NB4 (cell line): ENCODE measurements at regions not wholly inside any gene's neighbourhood (a gene's known extent, or its start where the extent isn't known, plus 50 kb on each side); places are given as distances from the start of the nearest gene placed in this dataset.

ENCODE experiments used
- DNase-seq: peaks from one replicate; pipeline ENCODE4 v3.0.0; 2010; ENCODE audit warnings: low read depth
- H3K4me3 ChIP-seq: one replicate; pipeline ENCODE4 v1.5.1; 2011; ENCODE audit warnings: mild to moderate bottlenecking, low read depth, low read length, moderate library complexity
- MYC ChIP-seq: IDR thresholded peaks from 2 replicates; pipeline ENCODE4 v1.6.1; 2011; ENCODE audit warnings: low read depth, low read length
- POLR2A ChIP-seq: IDR thresholded peaks from 2 replicates; pipeline ENCODE4 v1.6.1; 2011; ENCODE audit warnings: mild to moderate bottlenecking; ENCODE audit not compliant: insufficient read length; ENCODE audit errors: extremely low read depth
- TF ChIP-seq, protein P1 (sequence below): IDR thresholded peaks from one replicate; pipeline ENCODE4 v1.5.1; 2012; ENCODE audit warnings: low read depth, low read length
- TF ChIP-seq, protein P2 (sequence below): IDR thresholded peaks from 2 replicates; pipeline ENCODE4 v1.6.1; 2011; ENCODE audit warnings: low read depth, low read length

DNA sequence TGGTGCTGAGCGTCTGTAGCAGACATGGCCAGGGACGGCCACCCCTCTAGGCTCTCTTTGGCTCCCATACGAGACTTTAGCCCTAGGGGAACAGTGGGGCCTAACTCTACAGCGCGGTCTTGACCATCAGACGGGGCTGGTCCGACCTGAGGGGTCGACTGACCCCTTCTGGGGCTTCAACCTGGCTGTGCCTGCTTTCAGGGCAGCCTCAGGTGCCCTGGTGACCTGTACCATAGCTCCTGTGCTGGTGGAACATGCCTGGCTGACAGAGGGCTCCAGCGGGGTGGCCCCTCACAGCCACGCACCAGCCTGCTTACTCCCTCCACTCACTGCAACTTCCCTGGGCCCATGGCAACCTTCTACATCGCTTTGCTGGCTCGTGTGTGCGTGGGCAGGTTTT is 423.4 kb upstream of the SEMA6A start:
- H3K4me3 ChIP-seq: no peak overlapping the region
- TF ChIP-seq MYC (no peak), POLR2A (no peak)
- TF ChIP-seq, protein P1, sequence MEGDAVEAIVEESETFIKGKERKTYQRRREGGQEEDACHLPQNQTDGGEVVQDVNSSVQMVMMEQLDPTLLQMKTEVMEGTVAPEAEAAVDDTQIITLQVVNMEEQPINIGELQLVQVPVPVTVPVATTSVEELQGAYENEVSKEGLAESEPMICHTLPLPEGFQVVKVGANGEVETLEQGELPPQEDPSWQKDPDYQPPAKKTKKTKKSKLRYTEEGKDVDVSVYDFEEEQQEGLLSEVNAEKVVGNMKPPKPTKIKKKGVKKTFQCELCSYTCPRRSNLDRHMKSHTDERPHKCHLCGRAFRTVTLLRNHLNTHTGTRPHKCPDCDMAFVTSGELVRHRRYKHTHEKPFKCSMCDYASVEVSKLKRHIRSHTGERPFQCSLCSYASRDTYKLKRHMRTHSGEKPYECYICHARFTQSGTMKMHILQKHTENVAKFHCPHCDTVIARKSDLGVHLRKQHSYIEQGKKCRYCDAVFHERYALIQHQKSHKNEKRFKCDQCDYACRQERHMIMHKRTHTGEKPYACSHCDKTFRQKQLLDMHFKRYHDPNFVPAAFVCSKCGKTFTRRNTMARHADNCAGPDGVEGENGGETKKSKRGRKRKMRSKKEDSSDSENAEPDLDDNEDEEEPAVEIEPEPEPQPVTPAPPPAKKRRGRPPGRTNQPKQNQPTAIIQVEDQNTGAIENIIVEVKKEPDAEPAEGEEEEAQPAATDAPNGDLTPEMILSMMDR: no peak
- TF ChIP-seq, protein P2, sequence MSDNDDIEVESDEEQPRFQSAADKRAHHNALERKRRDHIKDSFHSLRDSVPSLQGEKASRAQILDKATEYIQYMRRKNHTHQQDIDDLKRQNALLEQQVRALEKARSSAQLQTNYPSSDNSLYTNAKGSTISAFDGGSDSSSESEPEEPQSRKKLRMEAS: no peak
- no peak for DNase-seq

DNA sequence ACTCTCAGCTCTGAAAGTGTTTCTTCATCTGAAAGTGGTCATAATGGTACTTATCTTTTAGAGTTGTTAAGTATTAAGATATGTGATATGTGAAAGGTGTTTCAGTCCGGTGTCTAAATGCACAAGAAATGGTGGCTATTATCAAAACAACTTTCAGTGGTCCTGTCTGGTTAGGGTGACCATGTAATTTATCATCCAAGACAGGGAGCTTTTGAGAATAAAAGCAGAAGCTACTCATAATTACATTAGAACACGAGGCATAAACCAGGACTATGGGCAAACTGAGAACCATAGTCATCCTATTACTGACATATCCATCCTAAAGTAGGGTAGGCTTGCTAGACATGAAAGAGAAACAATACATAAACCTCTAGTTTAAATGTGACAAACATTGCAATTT is 418.1 kb upstream of the SEMA6A start:
- TF ChIP-seq, protein P2: no peak
- TF ChIP-seq POLR2A: no peak
- TF ChIP-seq, protein P1: no peak
- no peak for TF ChIP-seq MYC
- no peak for DNase-seq
- H3K4me3 ChIP-seq: no peak overlapping the region

DNA sequence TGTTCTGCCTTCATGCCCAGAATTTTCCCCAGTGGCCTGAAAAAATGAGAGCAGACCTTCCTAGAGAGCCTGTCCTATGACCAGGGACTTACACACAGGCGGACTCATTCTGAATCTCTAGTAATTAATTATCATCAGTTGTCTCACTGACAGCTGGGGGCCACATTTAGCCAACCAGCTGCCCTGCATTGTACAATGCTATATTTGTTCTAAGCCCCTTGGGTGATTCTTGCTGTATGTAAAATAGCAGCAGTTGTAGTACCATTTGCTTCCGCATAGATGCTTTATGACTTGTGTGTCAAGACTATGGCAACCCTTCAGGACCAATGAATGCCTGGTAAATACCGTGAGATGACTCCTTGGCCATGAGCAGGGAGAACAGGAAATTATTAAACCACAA is 415.4 kb upstream of the SEMA6A start:
- DNase-seq: peak; percentile 4
- TF ChIP-seq, protein P2: no peak
- TF ChIP-seq MYC: no peak
- no peak for TF ChIP-seq POLR2A
- TF ChIP-seq, protein P1: no peak
- no peak overlapping the region for H3K4me3 ChIP-seq

DNA sequence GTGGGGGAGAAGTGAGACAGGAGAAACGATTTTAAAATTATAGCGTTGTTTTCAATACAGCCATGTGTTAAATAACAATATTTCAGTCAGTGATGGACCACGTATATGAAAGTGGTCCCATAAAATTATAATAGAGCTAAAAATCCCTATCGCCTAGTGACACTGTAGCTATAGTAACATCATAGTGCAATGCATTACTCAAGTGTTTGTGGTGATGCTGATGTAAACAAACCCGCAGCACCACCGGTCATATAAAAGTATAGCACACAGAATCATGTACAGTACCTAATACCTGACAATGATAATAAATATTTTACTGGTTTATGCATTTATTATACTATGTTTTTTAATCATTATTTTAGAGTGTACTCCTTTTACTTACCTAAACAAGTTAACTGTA is 407.4 kb upstream of the SEMA6A start:
- no peak for DNase-seq
- no peak overlapping the region for H3K4me3 ChIP-seq
- TF ChIP-seq, protein P1: no peak
- TF ChIP-seq, protein P2: no peak
- TF ChIP-seq MYC (no peak), POLR2A (no peak)

DNA sequence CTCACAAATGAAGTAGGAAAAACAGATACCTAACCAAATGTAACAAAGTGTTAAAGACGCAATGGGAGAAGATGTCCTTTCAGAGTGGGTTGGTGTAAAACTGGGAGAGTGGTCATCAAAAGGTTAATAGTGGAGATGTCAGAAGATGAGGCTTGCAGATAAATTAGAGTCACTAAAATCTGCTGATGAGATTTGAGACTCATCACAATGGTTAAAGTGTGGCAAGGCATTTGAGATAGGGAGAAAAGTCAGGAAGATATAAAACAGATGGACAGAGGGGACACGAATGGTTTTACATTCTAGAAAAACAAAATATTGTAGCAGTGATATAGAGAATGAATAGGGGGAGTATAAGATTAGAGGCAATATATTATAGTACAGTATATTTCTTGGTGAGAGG is 406.0 kb upstream of the SEMA6A start:
- TF ChIP-seq MYC (no peak), POLR2A (no peak)
- TF ChIP-seq, protein P1: no peak
- TF ChIP-seq, protein P2: no peak
- DNase-seq: no peak
- no peak overlapping the region for H3K4me3 ChIP-seq

DNA sequence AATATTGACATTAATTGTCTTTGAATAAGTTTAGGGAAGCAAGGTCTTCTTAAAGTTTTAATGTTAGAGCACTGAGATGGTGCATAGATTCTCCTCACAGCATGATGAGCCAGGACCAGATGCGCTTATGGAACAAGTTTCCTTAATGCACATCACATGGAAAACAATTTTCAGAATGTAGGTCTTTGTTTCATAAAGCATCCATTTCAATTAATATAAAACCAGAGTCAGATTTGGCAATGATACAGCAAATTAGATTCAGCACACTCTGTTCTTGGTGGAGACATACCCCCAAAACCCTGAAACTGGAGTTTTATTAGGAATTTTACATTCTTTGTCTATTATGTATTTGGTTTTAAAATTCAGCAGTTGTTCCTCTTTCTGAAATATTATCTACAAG is 402.1 kb upstream of the SEMA6A start:
- TF ChIP-seq, protein P1: no peak
- TF ChIP-seq POLR2A: no peak
- no peak for TF ChIP-seq MYC
- TF ChIP-seq, protein P2: no peak
- DNase-seq: no peak
- H3K4me3 ChIP-seq: no peak overlapping the region
